ENCODE measurements at regions not wholly inside any gene's neighbourhood (a gene's known extent, or its start where the extent isn't known, plus 50 kb on each side); places are given as distances from the start of the nearest gene placed in this dataset.

DNA sequence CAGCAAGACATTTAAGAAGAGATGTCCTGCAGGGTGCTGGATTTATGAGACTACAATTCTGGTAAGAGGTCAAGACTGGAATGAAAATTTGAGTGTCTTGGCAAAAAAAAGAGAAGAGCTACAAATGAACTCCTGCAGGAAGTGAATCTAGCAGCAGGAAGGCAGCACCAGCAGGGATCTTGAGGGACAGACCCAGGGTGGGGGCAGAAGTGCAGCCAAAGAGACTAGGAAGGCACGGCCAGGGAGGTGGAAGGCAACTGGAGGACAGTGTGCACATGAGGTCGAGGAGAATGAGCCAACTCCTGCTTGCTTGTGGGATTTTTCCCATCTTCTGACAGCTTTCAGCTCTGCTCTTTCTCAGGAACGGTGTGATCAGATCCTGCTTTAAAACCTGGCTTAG lies 263.2 kb downstream of the BUD13 start:
- TF ChIP-seq, protein P1, sequence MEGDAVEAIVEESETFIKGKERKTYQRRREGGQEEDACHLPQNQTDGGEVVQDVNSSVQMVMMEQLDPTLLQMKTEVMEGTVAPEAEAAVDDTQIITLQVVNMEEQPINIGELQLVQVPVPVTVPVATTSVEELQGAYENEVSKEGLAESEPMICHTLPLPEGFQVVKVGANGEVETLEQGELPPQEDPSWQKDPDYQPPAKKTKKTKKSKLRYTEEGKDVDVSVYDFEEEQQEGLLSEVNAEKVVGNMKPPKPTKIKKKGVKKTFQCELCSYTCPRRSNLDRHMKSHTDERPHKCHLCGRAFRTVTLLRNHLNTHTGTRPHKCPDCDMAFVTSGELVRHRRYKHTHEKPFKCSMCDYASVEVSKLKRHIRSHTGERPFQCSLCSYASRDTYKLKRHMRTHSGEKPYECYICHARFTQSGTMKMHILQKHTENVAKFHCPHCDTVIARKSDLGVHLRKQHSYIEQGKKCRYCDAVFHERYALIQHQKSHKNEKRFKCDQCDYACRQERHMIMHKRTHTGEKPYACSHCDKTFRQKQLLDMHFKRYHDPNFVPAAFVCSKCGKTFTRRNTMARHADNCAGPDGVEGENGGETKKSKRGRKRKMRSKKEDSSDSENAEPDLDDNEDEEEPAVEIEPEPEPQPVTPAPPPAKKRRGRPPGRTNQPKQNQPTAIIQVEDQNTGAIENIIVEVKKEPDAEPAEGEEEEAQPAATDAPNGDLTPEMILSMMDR (IDR thresholded peaks at IDR 0.05): no peak
- TF ChIP-seq POLR2AphosphoS5 (IDR thresholded peaks at IDR 0.05): no peak
- TF ChIP-seq POLR2A (IDR thresholded peaks at IDR 0.05): no peak
